ENCODE measurements at regions not wholly inside any gene's neighbourhood (a gene's known extent, or its start where the extent isn't known, plus 50 kb on each side); places are given as distances from the start of the nearest gene placed in this dataset.
"Not testable (repeated sequence)": the region's sequence is repeated elsewhere in the genome, so short reads cannot be mapped to it uniquely, and the experiment has no call there.

GRCh38 chr16:47885489-47885888 is 270.3 kb downstream of the ABCC12 start:
- no peak overlapping the region for H3K27ac Mint-ChIP-seq
- DNase-seq (no peak), ATAC-seq (replicated peaks) (no peak)
- peaks cover 0 to 3% of the 10 kb centered on the region in 2 donors for H3K9me3 Mint-ChIP-seq
- H3K27me3 Mint-ChIP-seq = peaks cover 17% of the 10 kb centered on the region in 2 donors
- no peaks in the 10 kb centered on the region for H3K4me1 Mint-ChIP-seq
- H3K4me3 Mint-ChIP-seq = no peak overlapping the region
- H3K36me3 Mint-ChIP-seq = no peaks in the 10 kb centered on the region

- DNase-seq (no peak), ATAC-seq (replicated peaks) (no peak)
- Mint-ChIP-seq H3K9me3 (peaks cover 0 to 1% of the 10 kb centered on the region in 2 donors), H3K4me1 (no peaks in the 10 kb centered on the region), H3K4me3 (no peak overlapping the region), H3K27me3 (peaks cover 14 to 17% of the 10 kb centered on the region in 2 donors), H3K27ac (no peak overlapping the region), H3K36me3 (no peaks in the 10 kb centered on the region)
These were observed 271.6 kb downstream of the ABCC12 start for GRCh38 chr16:47884116-47884725.

GRCh38 chr16:47881574-47881973 is 274.2 kb downstream of the ABCC12 start:
- DNase-seq = no peak
- Mint-ChIP-seq H3K27me3 (peaks cover 0 to 5% of the 10 kb centered on the region in 2 donors), H3K27ac (no peak overlapping the region), H3K9me3 (no peaks in the 10 kb centered on the region), H3K4me1 (no peaks in the 10 kb centered on the region), H3K36me3 (no peaks in the 10 kb centered on the region), H3K4me3 (no peak overlapping the region)
- no peak for ATAC-seq (replicated peaks)

- DNase-seq (no peak), ATAC-seq (replicated peaks) (no peak)
- H3K4me1 Mint-ChIP-seq = no peaks in the 10 kb centered on the region
- no peak overlapping the region for H3K4me3 Mint-ChIP-seq
- peaks cover 0 to 5% of the 10 kb centered on the region in 2 donors for H3K27me3 Mint-ChIP-seq
- no peaks in the 10 kb centered on the region for H3K36me3 Mint-ChIP-seq
- no peak overlapping the region for H3K27ac Mint-ChIP-seq
- H3K9me3 Mint-ChIP-seq = no peaks in the 10 kb centered on the region
These were observed 275.1 kb downstream of the ABCC12 start for GRCh38 chr16:47880653-47881052.

GRCh38 chr16:47877166-47877565 is 278.6 kb downstream of the ABCC12 start:
- no peaks in the 10 kb centered on the region for H3K4me1 Mint-ChIP-seq
- no peak overlapping the region for H3K27ac Mint-ChIP-seq
- DNase-seq (no peak), ATAC-seq (replicated peaks) (no peak)
- peaks cover 3% of the 10 kb centered on the region in 2 donors for H3K9me3 Mint-ChIP-seq
- H3K4me3 Mint-ChIP-seq = no peak overlapping the region
- H3K36me3 Mint-ChIP-seq = no peaks in the 10 kb centered on the region
- no peaks in the 10 kb centered on the region for H3K27me3 Mint-ChIP-seq

- H3K9me3 Mint-ChIP-seq = peaks cover 3% of the 10 kb centered on the region in 2 donors
- no peaks in the 10 kb centered on the region for H3K4me1 Mint-ChIP-seq
- H3K27me3 Mint-ChIP-seq = no peaks in the 10 kb centered on the region
- H3K36me3 Mint-ChIP-seq = no peaks in the 10 kb centered on the region
- H3K27ac Mint-ChIP-seq = no peak overlapping the region
- H3K4me3 Mint-ChIP-seq = no peak overlapping the region
- DNase-seq (no peak), ATAC-seq (replicated peaks) (no peak)
These were observed 279.3 kb downstream of the ABCC12 start for GRCh38 chr16:47876511-47876910.

- H3K27me3 Mint-ChIP-seq = peaks cover 0 to 7% of the 10 kb centered on the region in 2 donors
- ATAC-seq (replicated peaks) (no peak), DNase-seq (no peak)
- H3K36me3 Mint-ChIP-seq = no peaks in the 10 kb centered on the region
- no peaks in the 10 kb centered on the region for H3K4me1 Mint-ChIP-seq
- peaks cover 3 to 8% of the 10 kb centered on the region in 2 donors for H3K9me3 Mint-ChIP-seq
- no peak overlapping the region for H3K4me3 Mint-ChIP-seq
- H3K27ac Mint-ChIP-seq = no peak overlapping the region
These were observed 282.4 kb downstream of the ABCC12 start for GRCh38 chr16:47873434-47873833.

- H3K27ac Mint-ChIP-seq = no peak overlapping the region
- ATAC-seq (replicated peaks) (no peak), DNase-seq (no peak)
- no peaks in the 10 kb centered on the region for H3K36me3 Mint-ChIP-seq
- H3K4me3 Mint-ChIP-seq = no peak overlapping the region
- peaks cover 3 to 10% of the 10 kb centered on the region in 2 donors for H3K9me3 Mint-ChIP-seq
- H3K4me1 Mint-ChIP-seq = no peaks in the 10 kb centered on the region
- peaks cover 0 to 7% of the 10 kb centered on the region in 2 donors for H3K27me3 Mint-ChIP-seq
These were observed 283.6 kb downstream of the ABCC12 start for GRCh38 chr16:47872225-47872624.

- DNase-seq = no peak
- no peak overlapping the region for H3K27ac Mint-ChIP-seq
- no peak for ATAC-seq (replicated peaks)
- H3K27me3 Mint-ChIP-seq = peaks cover 11 to 27% of the 10 kb centered on the region in 2 donors
- H3K9me3 Mint-ChIP-seq = peaks cover 0 to 7% of the 10 kb centered on the region in 2 donors
- no peaks in the 10 kb centered on the region for H3K36me3 Mint-ChIP-seq
- no peaks in the 10 kb centered on the region for H3K4me1 Mint-ChIP-seq
- no peak overlapping the region for H3K4me3 Mint-ChIP-seq
These were observed 289.4 kb downstream of the ABCC12 start for GRCh38 chr16:47866423-47866822.

GRCh38 chr16:47865337-47865855 is 290.4 kb downstream of the ABCC12 start:
- Mint-ChIP-seq H3K27me3 (peaks cover 11 to 21% of the 10 kb centered on the region in 2 donors), H3K9me3 (peaks cover 0 to 3% of the 10 kb centered on the region in 2 donors), H3K4me1 (no peaks in the 10 kb centered on the region), H3K4me3 (no peak overlapping the region), H3K36me3 (no peaks in the 10 kb centered on the region), H3K27ac (no peak overlapping the region)
- ATAC-seq (replicated peaks) = no peak
- DNase-seq = no peak

GRCh38 chr16:47864262-47864661 is 291.5 kb downstream of the ABCC12 start:
- H3K36me3 Mint-ChIP-seq; ATAC-seq (replicated peaks); H3K27ac Mint-ChIP-seq: not testable (repeated sequence)

GRCh38 chr16:47861999-47862398 is 293.8 kb downstream of the ABCC12 start:
- H3K36me3 Mint-ChIP-seq = no peaks in the 10 kb centered on the region
- no peak overlapping the region for H3K4me3 Mint-ChIP-seq
- no peak overlapping the region for H3K27ac Mint-ChIP-seq
- no peaks in the 10 kb centered on the region for H3K9me3 Mint-ChIP-seq
- DNase-seq (no peak), ATAC-seq (replicated peaks) (no peak)
- peaks cover 11 to 20% of the 10 kb centered on the region in 2 donors for H3K27me3 Mint-ChIP-seq
- H3K4me1 Mint-ChIP-seq = no peaks in the 10 kb centered on the region

More at GRCh38 chr16:47864262-47864661, 291.5 kb downstream of the ABCC12 start:
- peaks cover 11 to 20% of the 10 kb centered on the region in 2 donors for H3K27me3 Mint-ChIP-seq
- not testable (repeated sequence) for DNase-seq, H3K4me1 Mint-ChIP-seq, H3K4me3 Mint-ChIP-seq, H3K9me3 Mint-ChIP-seq

- Mint-ChIP-seq H3K27ac (no peak overlapping the region), H3K4me1 (no peaks in the 10 kb centered on the region), H3K4me3 (no peak overlapping the region), H3K36me3 (no peaks in the 10 kb centered on the region), H3K27me3 (peaks cover 6 to 15% of the 10 kb centered on the region in 2 donors), H3K9me3 (peaks cover 12 to 14% of the 10 kb centered on the region in 2 donors)
- DNase-seq (no peak), ATAC-seq (replicated peaks) (no peak)
These were observed 297.3 kb downstream of the ABCC12 start for GRCh38 chr16:47858333-47858982.

GRCh38 chr16:47855431-47855830 is 300.4 kb downstream of the ABCC12 start:
- DNase-seq (no peak), ATAC-seq (replicated peaks) (no peak)
- Mint-ChIP-seq H3K4me3 (no peak overlapping the region), H3K27ac (no peak overlapping the region), H3K36me3 (no peaks in the 10 kb centered on the region), H3K27me3 (no peaks in the 10 kb centered on the region), H3K4me1 (no peaks in the 10 kb centered on the region), H3K9me3 (peaks cover 12 to 14% of the 10 kb centered on the region in 2 donors)

GRCh38 chr16:47854737-47855136 is 301.1 kb downstream of the ABCC12 start:
- Mint-ChIP-seq H3K9me3 (peaks cover 12 to 14% of the 10 kb centered on the region in 2 donors), H3K27ac (no peak overlapping the region), H3K36me3 (no peaks in the 10 kb centered on the region), H3K27me3 (no peaks in the 10 kb centered on the region), H3K4me1 (no peaks in the 10 kb centered on the region), H3K4me3 (no peak overlapping the region)
- no peak for DNase-seq
- ATAC-seq (replicated peaks) = no peak

Data from stimulated activated naive B cell treated with anti-CD40 and anti-IgM and Interleukin-4, amounts not matched to agents 10 μg/mL and 1 μg/mL and 100 μg/mL, for 72 hours (primary cell).